IMR-90 (cell line): ENCODE measurements at regions not wholly inside any gene's neighbourhood (a gene's known extent, or its start where the extent isn't known, plus 50 kb on each side); places are given as distances from the start of the nearest gene placed in this dataset.

ENCODE experiments used
- BHLHE40 ChIP-seq: fragments of 150-350 bp; IDR thresholded peaks from 2 replicates; pipeline ENCODE4 v1.6.1; 2016; ENCODE audit warnings: mild to moderate bottlenecking, low read depth, low read length
- CTCF ChIP-seq: conservative IDR thresholded peaks from 2 replicates; pipeline ENCODE4 v1.5.1; 2012; ENCODE audit warnings: mild to moderate bottlenecking, low read depth, low read length, improper control_type of control experiment
- POLR2A ChIP-seq: IDR thresholded peaks from 2 replicates; pipeline ENCODE4 v1.6.1; 2012; ENCODE audit warnings: mild to moderate bottlenecking, low read depth, low read length
- RCOR1 ChIP-seq: IDR thresholded peaks from 2 replicates; pipeline ENCODE4 v1.6.1; 2012; ENCODE audit warnings: mild to moderate bottlenecking, low read length, improper control_type of control experiment; ENCODE audit not compliant: insufficient replicate concordance
- RFX5 ChIP-seq: IDR thresholded peaks from 2 replicates; pipeline ENCODE4 v1.8.0; 2012; ENCODE audit warnings: low read depth, mild to moderate bottlenecking, low read length, moderate library complexity
- SMC3 ChIP-seq: fragments of 150-350 bp; IDR thresholded peaks from 2 replicates; pipeline ENCODE4 v1.6.1; 2016; ENCODE audit warnings: low read depth, mild to moderate bottlenecking, antibody characterized with exemption, low read length, moderate library complexity
- USF2 ChIP-seq: fragments of 150-350 bp; IDR thresholded peaks from 2 replicates; pipeline ENCODE4 v1.6.1; 2017; ENCODE audit warnings: mild to moderate bottlenecking, antibody characterized with exemption, low read length, low read depth

- TF ChIP-seq POLR2A (no peak), CTCF (no peak), RFX5 (no peak), USF2 (no peak), BHLHE40 (no peak), RCOR1 (no peak), SMC3 (no peak)
Observed at GRCh38 chr12:94872971-94873733, 130.3 kb downstream of the NDUFA12 start.
